Neuron (in vitro differentiated cells): ENCODE measurements at regions not wholly inside any gene's neighbourhood (a gene's known extent, or its start where the extent isn't known, plus 50 kb on each side); places are given as distances from the start of the nearest gene placed in this dataset.

ENCODE experiments used
- H2AFZ ChIP-seq: one replicate; pipeline ENCODE4 v1.6.1; 2013; ENCODE audit warnings: low read depth, mild to moderate bottlenecking, inconsistent platforms, low read length, moderate library complexity
- H3K27me3 ChIP-seq: one replicate; pipeline ENCODE4 v1.6.1; 2013; ENCODE audit warnings: low read length; ENCODE audit not compliant: insufficient read depth
- H3K36me3 ChIP-seq: one replicate; pipeline ENCODE4 v1.6.1; 2013; ENCODE audit warnings: low read length; ENCODE audit not compliant: insufficient read depth
- H3K4me1 ChIP-seq: one replicate; pipeline ENCODE4 v1.6.1; 2013; ENCODE audit warnings: low read length; ENCODE audit not compliant: insufficient read depth
- H3K4me3 ChIP-seq: 2 replicates; pipeline ENCODE4 v1.5.1; 2013; ENCODE audit warnings: mild to moderate bottlenecking, low read length, moderate library complexity
- H3K9me3 ChIP-seq: one replicate; pipeline ENCODE4 v1.6.1; 2013; ENCODE audit warnings: low read length

- Histone ChIP-seq H3K36me3 (no peaks in the 10 kb centered on the region), H3K4me1 (no peaks in the 10 kb centered on the region), H3K27me3 (no peaks in the 10 kb centered on the region), H3K9me3 (no peaks in the 10 kb centered on the region), H3K4me3 (no peak overlapping the region), H2AFZ (no peak overlapping the region)
Measured at GRCh38 chr10:111784946-111785465, 398.6 kb downstream of the GPAM start.

GRCh38 chr10:111785921-111786320, 397.6 kb downstream of the GPAM start:
- no peaks in the 10 kb centered on the region for H3K9me3 ChIP-seq
- H3K4me3 ChIP-seq, result no peak overlapping the region
- H2AFZ ChIP-seq, result no peak overlapping the region
- no peaks in the 10 kb centered on the region for H3K36me3 ChIP-seq
- no peaks in the 10 kb centered on the region for H3K4me1 ChIP-seq
- no peaks in the 10 kb centered on the region for H3K27me3 ChIP-seq

GRCh38 chr10:111789821-111790220, 393.7 kb downstream of the GPAM start:
- H3K4me3 ChIP-seq, result no peak overlapping the region

GRCh38 chr10:111801841-111802240, 381.7 kb downstream of the GPAM start:
- Histone ChIP-seq H3K4me3 (no peak overlapping the region), H3K9me3 (no peaks in the 10 kb centered on the region), H2AFZ (no peak overlapping the region), H3K4me1 (no peaks in the 10 kb centered on the region), H3K36me3 (no peaks in the 10 kb centered on the region), H3K27me3 (no peaks in the 10 kb centered on the region)

More at GRCh38 chr10:111789821-111790220, 393.7 kb downstream of the GPAM start:
- no peaks in the 10 kb centered on the region for H3K27me3 ChIP-seq
- H3K9me3 ChIP-seq, result no peaks in the 10 kb centered on the region
- H3K36me3 ChIP-seq, result no peaks in the 10 kb centered on the region
- H3K4me1 ChIP-seq, result no peaks in the 10 kb centered on the region
- H2AFZ ChIP-seq, result no peak overlapping the region

- H3K36me3 ChIP-seq, result no peaks in the 10 kb centered on the region
- no peak overlapping the region for H3K4me3 ChIP-seq
- no peaks in the 10 kb centered on the region for H3K4me1 ChIP-seq
- H3K9me3 ChIP-seq, result no peaks in the 10 kb centered on the region
- H2AFZ ChIP-seq, result no peak overlapping the region
- no peaks in the 10 kb centered on the region for H3K27me3 ChIP-seq
Measured at GRCh38 chr10:111804781-111805180, 378.8 kb downstream of the GPAM start.

GRCh38 chr10:111811517-111811916, 372.0 kb downstream of the GPAM start:
- no peaks in the 10 kb centered on the region for H3K36me3 ChIP-seq

GRCh38 chr10:111820471-111820870, 363.1 kb downstream of the GPAM start:
- no peak overlapping the region for H2AFZ ChIP-seq
- H3K9me3 ChIP-seq, result no peaks in the 10 kb centered on the region
- no peaks in the 10 kb centered on the region for H3K36me3 ChIP-seq
- H3K4me1 ChIP-seq, result no peaks in the 10 kb centered on the region
- H3K27me3 ChIP-seq, result no peaks in the 10 kb centered on the region
- no peak overlapping the region for H3K4me3 ChIP-seq

More at GRCh38 chr10:111811517-111811916, 372.0 kb downstream of the GPAM start:
- H3K4me1 ChIP-seq, result no peaks in the 10 kb centered on the region
- no peak overlapping the region for H2AFZ ChIP-seq
- H3K4me3 ChIP-seq, result no peak overlapping the region
- no peaks in the 10 kb centered on the region for H3K27me3 ChIP-seq
- H3K9me3 ChIP-seq, result no peaks in the 10 kb centered on the region

GRCh38 chr10:111821871-111822270, 361.7 kb downstream of the GPAM start:
- Histone ChIP-seq H3K4me3 (no peak overlapping the region), H3K4me1 (no peaks in the 10 kb centered on the region), H3K36me3 (no peaks in the 10 kb centered on the region), H3K27me3 (no peaks in the 10 kb centered on the region), H3K9me3 (no peaks in the 10 kb centered on the region), H2AFZ (no peak overlapping the region)

- no peaks in the 10 kb centered on the region for H3K4me1 ChIP-seq
- H3K4me3 ChIP-seq, result no peak overlapping the region
- H3K9me3 ChIP-seq, result no peaks in the 10 kb centered on the region
- no peaks in the 10 kb centered on the region for H3K36me3 ChIP-seq
- H2AFZ ChIP-seq, result no peak overlapping the region
- H3K27me3 ChIP-seq, result no peaks in the 10 kb centered on the region
Measured at GRCh38 chr10:111822661-111823060, 360.9 kb downstream of the GPAM start.

- Histone ChIP-seq H3K4me1 (no peaks in the 10 kb centered on the region), H3K36me3 (no peaks in the 10 kb centered on the region), H2AFZ (no peak overlapping the region), H3K4me3 (no peak overlapping the region), H3K27me3 (no peaks in the 10 kb centered on the region), H3K9me3 (no peaks in the 10 kb centered on the region)
Measured at GRCh38 chr10:111824128-111824527, 359.4 kb downstream of the GPAM start.

- Histone ChIP-seq H3K36me3 (no peaks in the 10 kb centered on the region), H3K9me3 (no peaks in the 10 kb centered on the region), H3K4me3 (no peak overlapping the region), H3K27me3 (no peaks in the 10 kb centered on the region), H3K4me1 (no peaks in the 10 kb centered on the region), H2AFZ (no peak overlapping the region)
Measured at GRCh38 chr10:111830359-111830758, 353.2 kb downstream of the GPAM start.

GRCh38 chr10:111831058-111831457, 352.5 kb downstream of the GPAM start:
- no peaks in the 10 kb centered on the region for H3K36me3 ChIP-seq
- no peaks in the 10 kb centered on the region for H3K4me1 ChIP-seq
- H3K4me3 ChIP-seq, result no peak overlapping the region
- H3K27me3 ChIP-seq, result no peaks in the 10 kb centered on the region
- H2AFZ ChIP-seq, result no peak overlapping the region
- no peaks in the 10 kb centered on the region for H3K9me3 ChIP-seq

GRCh38 chr10:111833251-111833650, 350.3 kb downstream of the GPAM start:
- Histone ChIP-seq H3K27me3 (no peaks in the 10 kb centered on the region), H3K4me1 (no peaks in the 10 kb centered on the region), H3K36me3 (no peaks in the 10 kb centered on the region), H3K4me3 (no peak overlapping the region), H2AFZ (no peak overlapping the region), H3K9me3 (no peaks in the 10 kb centered on the region)

- no peak overlapping the region for H2AFZ ChIP-seq
- no peaks in the 10 kb centered on the region for H3K4me1 ChIP-seq
- no peaks in the 10 kb centered on the region for H3K36me3 ChIP-seq
- no peaks in the 10 kb centered on the region for H3K9me3 ChIP-seq
- no peak overlapping the region for H3K4me3 ChIP-seq
- no peaks in the 10 kb centered on the region for H3K27me3 ChIP-seq
Measured at GRCh38 chr10:111835574-111835973, 348.0 kb downstream of the GPAM start.
